HG02885 (cell line): ENCODE measurements at regions not wholly inside any gene's neighbourhood (a gene's known extent, or its start where the extent isn't known, plus 50 kb on each side); places are given as distances from the start of the nearest gene placed in this dataset.
"Not testable (repeated sequence)": the region's sequence is repeated elsewhere in the genome, so short reads cannot be mapped to it uniquely, and the experiment has no call there.

Experiments used
- ATAC-seq: cut with Tn5 transposase; IDR thresholded peaks from one replicate; pipeline ENCODE4 v1.9.1; 2021; ENCODE audit warnings: mild to moderate bottlenecking; ENCODE audit not compliant: unreplicated experiment, poor library complexity

GRCh38 chr17:55996826-55997225, 156.4 kb upstream of the ANKFN1 start:
- ATAC-seq = no peak

GRCh38 chr17:56000411-56000810, 152.9 kb upstream of the ANKFN1 start:
- no peak for ATAC-seq

DNA sequence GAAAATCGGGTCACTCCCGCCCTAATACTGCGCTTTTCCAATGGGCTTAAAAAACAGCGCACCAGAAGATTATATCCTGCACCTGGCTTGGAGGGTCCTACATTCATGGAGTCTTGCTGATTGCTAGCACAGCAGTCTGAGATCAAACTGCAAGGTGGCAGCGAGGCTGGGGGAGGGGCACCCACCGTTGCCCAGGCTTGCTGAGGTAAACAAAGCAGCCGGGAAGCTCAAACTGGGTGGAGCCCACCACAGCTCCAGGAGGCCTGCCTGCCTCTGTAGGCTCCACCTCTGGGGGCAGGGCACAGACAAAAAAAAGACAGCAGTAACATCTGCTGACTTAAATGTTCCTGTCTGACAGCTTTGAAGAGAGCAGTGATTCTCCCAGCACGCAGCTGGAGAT, 150.6 kb upstream of the ANKFN1 start:
- not testable (repeated sequence) for ATAC-seq

DNA sequence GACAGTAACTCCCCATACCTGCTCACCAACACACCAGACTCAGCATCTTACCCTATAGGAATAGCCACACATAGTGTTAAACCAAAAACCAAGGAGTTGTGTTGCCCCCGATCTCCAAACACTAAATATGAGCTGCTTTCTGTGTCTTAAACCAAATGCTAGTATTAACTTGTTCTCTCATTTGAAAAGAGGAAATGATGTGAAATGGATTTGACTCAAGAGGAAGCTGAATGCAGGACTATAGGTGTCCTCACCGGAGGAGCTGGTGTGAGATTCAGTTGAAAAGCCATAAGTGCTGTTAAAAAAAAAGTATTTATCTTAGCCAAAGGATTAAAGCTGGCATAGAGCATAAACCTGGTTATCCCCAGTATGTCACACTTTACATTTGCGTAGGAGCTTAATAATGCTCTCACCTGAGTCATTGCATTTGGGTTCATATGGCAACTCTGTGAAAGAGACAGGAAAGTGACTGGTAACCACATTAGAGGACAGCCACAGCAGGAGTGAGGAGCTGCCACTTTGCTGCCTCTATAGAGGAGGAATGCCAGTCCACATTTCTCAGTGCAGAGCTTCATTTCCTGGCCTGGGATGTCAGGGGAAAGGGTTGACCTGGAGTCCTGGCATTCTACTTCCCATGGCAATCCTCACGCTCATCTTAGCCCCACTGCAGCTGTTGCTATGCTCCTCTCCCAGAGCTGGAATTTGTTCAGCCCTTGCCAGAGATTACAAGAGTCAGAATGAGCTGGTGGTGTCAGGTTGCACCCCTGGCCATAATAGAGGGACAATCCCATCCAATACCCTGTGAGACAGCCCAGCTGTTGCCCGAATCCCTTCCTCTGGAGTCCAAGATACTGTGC, 143.3 kb upstream of the ANKFN1 start:
- ATAC-seq = no peak

DNA sequence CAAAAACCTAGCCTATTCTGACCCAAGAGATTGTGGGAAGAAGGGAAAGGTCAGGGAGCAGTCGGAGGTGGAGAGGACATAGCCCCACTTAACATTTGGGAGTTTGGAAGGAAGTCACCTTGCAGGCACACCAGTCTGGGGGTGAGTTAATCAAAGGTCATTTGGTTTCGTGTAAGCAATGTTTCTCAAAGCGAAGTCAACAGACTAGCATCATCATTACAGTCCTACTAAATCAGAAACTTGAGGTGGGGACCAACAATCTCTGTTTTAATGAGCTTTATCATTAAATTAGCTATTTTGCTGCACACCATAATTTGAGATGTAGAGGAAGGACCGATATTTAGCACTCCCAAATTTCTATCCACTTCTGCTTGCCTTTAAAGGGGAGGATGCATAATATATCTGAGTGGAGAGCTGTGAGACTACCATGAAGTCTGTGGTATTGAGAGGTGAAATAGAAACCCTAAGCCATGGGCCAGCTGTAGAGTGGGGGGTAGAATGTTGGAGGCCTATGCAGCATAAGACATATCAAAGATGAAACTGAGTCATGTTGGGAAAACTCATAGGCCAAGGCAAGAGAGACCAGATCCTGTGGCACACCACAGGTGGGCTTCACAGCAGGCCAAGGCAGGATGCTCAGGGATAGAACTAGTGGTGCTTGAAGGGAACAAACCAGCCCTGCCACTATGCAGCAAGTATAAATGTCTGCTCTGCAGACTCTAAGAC, 141.7 kb upstream of the ANKFN1 start:
- no peak for ATAC-seq

- ATAC-seq = no peak
Measured at GRCh38 chr17:56018211-56018610, 135.1 kb upstream of the ANKFN1 start.

DNA sequence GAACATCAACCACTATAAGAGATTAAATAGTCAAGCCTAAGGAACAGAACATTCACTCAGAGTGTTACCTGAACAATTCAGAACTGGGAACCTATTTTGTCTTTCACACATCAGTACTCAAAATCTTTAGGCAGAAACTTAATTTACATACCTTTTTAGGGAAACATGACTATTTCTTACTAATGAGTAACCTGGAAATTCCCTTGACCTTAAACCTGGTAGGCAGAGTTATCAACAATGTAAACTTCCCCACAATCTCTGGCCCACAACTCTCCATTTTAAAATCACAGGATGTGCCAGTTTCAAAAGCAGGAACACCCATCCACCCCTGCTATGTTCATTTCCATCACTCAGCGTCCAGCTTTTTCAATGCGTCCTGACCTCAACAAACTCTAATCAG, 132.9 kb upstream of the ANKFN1 start:
- ATAC-seq = no peak

DNA sequence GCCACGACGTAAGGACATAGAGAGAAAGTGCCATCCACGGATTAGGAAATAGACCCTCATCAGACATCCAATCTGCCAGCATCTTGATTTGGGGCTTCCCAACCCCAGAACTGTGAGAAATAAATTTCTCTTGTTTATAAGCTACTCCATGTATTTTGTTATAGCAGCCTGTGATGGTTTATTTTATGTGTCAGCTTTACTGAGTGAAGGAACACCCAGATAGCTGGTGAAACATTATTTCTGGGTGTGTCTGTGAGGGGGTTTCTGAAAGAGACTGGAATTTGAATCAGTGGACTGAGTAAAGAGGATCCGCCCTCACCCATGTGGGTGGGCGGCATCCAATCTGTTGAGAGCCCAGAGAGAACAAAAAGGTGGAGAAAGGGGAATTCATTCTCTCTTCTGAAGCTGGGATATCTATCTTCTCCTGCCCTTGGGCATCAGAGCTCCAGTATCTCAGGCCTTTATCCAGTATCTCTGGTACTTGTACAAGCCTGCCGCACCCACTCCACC, 131.5 kb upstream of the ANKFN1 start:
- no peak for ATAC-seq

DNA sequence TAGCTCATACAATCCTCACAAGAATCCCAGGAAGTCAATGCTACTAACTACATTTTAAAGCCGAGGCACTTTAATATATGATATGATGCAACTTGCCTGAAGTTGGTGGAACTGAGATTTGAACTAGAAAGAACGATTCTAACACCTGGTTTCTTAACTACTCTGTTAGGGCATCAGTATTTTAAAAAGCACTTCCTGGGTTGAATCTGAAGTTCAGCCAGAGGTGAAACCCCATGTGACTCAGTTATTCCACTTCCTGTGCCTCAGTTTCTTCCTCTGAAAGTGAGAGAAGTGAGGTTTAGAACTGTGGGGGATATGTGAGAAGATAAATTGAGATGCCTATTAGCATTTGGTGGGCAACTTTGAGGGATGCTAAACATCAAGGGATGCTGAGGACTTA, 129.4 kb upstream of the ANKFN1 start:
- ATAC-seq = no peak

GRCh38 chr17:56026915-56027314, 126.4 kb upstream of the ANKFN1 start:
- ATAC-seq = no peak

- no peak for ATAC-seq
Measured at GRCh38 chr17:56028837-56029236, 124.4 kb upstream of the ANKFN1 start.

DNA sequence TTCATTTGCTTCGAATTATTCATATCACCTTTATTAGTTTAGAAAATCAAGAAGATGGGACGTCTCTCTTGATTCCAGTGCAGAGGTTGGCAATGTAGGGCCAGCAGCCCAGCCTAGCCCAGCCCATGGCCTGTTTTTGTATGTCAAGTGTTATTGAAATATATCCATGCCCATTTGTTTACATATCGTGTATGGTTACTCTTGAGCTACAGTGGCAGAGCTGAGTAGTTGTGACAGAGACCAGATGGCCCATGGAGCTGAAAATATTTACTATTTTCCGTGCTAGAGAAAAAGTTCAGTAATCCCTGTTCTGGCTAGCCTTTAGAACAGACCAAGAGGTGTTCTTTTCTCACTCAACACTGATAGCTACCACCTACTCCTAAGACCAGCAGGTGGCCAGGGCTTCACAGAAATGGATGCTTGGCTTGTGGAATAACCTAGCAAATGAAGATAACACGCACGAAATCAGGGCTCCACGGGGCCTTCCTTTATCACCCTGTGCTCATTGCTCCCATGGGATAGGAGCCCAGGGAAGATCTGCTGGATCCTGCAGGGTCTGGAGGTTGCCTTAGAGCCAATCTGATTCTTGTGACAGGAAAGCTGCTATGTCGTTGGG, 123.2 kb upstream of the ANKFN1 start:
- no peak for ATAC-seq

- ATAC-seq = no peak
Measured at GRCh38 chr17:56031636-56032035, 121.6 kb upstream of the ANKFN1 start.

GRCh38 chr17:56034197-56034635, 119.1 kb upstream of the ANKFN1 start:
- no peak for ATAC-seq

- no peak for ATAC-seq
Measured at GRCh38 chr17:56038131-56038530, 115.1 kb upstream of the ANKFN1 start.

DNA sequence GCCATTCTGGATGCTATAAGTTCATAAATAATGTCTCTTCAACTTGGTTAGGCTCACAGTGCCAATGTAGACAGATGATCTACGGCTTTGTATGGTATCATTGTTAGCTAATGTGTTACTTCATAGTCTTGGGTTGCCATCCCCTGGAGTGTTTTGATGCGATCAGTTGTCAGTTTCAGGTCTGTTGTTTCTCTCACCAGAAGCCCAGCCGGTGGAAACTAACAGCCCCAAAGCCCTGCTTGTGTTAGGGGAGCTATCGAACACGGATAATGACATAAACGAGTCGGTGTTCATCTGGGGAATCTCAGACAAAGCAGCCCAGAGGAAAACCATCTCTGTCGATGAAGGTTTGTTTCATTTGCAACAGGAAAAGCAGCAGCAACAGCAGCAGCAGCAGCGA, 107.4 kb upstream of the ANKFN1 start:
- ATAC-seq = no peak

- ATAC-seq = no peak
Measured at GRCh38 chr17:56047331-56047730, 105.9 kb upstream of the ANKFN1 start.

GRCh38 chr17:56057869-56058268, 95.4 kb upstream of the ANKFN1 start:
- no peak for ATAC-seq

DNA sequence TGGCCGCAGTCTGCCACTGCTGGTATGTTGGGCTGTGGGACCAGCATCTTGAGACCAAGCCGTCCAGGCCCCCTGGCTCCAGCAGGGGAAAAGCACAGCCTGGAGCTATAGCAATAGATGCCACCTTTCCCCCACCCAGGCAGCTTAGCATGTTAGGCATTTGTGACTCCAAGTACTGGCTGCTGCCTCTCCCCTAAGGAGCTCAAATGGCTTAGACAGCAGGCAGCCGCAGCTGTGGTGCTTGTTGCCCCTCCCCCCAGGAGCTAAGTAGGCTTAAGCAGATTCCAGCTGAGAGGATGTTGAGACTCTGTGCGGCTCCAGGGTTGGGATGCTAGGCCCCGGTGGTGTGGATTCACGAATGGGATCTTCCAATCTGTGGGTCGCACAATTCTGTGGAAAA, 88.8 kb upstream of the ANKFN1 start:
- ATAC-seq = no peak

- ATAC-seq = no peak
Measured at GRCh38 chr17:56074361-56074890, 78.8 kb upstream of the ANKFN1 start.

DNA sequence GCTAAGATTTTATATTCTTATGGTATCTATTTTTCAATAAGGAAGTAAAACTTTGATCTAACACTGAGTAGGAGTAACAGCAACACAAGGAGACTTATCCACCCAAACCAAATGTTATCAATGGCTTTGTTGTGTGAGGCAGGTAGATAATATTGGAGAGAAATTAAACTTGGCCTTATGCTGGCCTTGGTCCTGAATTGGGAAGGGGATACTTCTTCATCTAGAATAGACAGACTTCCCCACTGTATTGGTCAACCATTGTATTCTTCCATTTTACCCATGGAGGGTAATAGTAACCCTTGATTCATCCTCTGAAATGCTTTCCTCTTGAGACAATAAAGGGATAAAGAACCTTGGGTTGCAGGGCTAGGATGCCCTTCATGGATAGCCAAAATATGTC, 76.3 kb upstream of the ANKFN1 start:
- no peak for ATAC-seq
